Activated CD4-positive, alpha-beta T cell treated with anti-CD3 and anti-CD28 coated beads, Interleukin-2, amount 10 ng/mL, durations not matched to agents 24 days and 14 days (primary cell): ENCODE measurements at regions not wholly inside any gene's neighbourhood (a gene's known extent, or its start where the extent isn't known, plus 50 kb on each side); places are given as distances from the start of the nearest gene placed in this dataset.

Experiments
- DNase-seq: peaks from one replicate; pipeline ENCODE4 v3.0.0; 2022
- H3K27ac Mint-ChIP-seq: one replicate; pipeline ENCODE4 v1.8.0; 2022; ENCODE audit warnings: mild to moderate bottlenecking, mixed read lengths
- H3K27me3 Mint-ChIP-seq: one replicate; pipeline ENCODE4 v1.8.0; 2022; ENCODE audit warnings: mixed read lengths
- H3K36me3 Mint-ChIP-seq: one replicate; pipeline ENCODE4 v1.8.0; 2022; ENCODE audit warnings: low read depth, mild to moderate bottlenecking, mixed read lengths
- H3K4me1 Mint-ChIP-seq: one replicate; pipeline ENCODE4 v1.8.0; 2021; ENCODE audit warnings: mixed read lengths
- H3K4me3 Mint-ChIP-seq: one replicate; pipeline ENCODE4 v1.8.0; 2022; ENCODE audit warnings: mild to moderate bottlenecking, moderate library complexity, mixed read lengths
- H3K9me3 Mint-ChIP-seq: one replicate; pipeline ENCODE4 v1.8.0; 2021; ENCODE audit warnings: mixed read lengths
- intact Hi-C: fragments of 100-400 bp; cut with micrococcal nuclease; formaldehyde crosslinking; loops from one replicate; pipeline ENCODE4 v1.15.1; 2023

GRCh38 chr13:23514076-23514475 lies 56.1 kb upstream of the TNFRSF19 start:
- intact Hi-C loops: no loop called here
- no peak overlapping the region for H3K4me3 Mint-ChIP-seq
- no peaks in the 10 kb centered on the region for H3K36me3 Mint-ChIP-seq
- no peaks in the 10 kb centered on the region for H3K4me1 Mint-ChIP-seq
- no peak overlapping the region for H3K27ac Mint-ChIP-seq
- peaks cover 25% of the 10 kb centered on the region for H3K27me3 Mint-ChIP-seq
- DNase-seq: no peak
- H3K9me3 Mint-ChIP-seq: no peaks in the 10 kb centered on the region

- H3K27ac Mint-ChIP-seq: no peak overlapping the region
- no peaks in the 10 kb centered on the region for H3K36me3 Mint-ChIP-seq
- H3K4me1 Mint-ChIP-seq: no peaks in the 10 kb centered on the region
- DNase-seq: no peak
- no peaks in the 10 kb centered on the region for H3K9me3 Mint-ChIP-seq
- peaks cover 28% of the 10 kb centered on the region for H3K27me3 Mint-ChIP-seq
- no peak overlapping the region for H3K4me3 Mint-ChIP-seq
- intact Hi-C loops: no loop called here
Measured at GRCh38 chr13:23515116-23515515, 55.1 kb upstream of the TNFRSF19 start.

- no peak overlapping the region for H3K27ac Mint-ChIP-seq
- DNase-seq: no peak
- H3K4me3 Mint-ChIP-seq: no peak overlapping the region
- H3K9me3 Mint-ChIP-seq: no peaks in the 10 kb centered on the region
- H3K27me3 Mint-ChIP-seq: peaks cover 28% of the 10 kb centered on the region
- H3K4me1 Mint-ChIP-seq: no peaks in the 10 kb centered on the region
- H3K36me3 Mint-ChIP-seq: no peaks in the 10 kb centered on the region
- intact Hi-C loops: no loop called here
Measured at GRCh38 chr13:23516190-23516589, 54.0 kb upstream of the TNFRSF19 start.

GRCh38 chr13:23516702-23517101 lies 53.5 kb upstream of the TNFRSF19 start:
- no peak overlapping the region for H3K4me3 Mint-ChIP-seq
- H3K27ac Mint-ChIP-seq: no peak overlapping the region
- H3K4me1 Mint-ChIP-seq: no peaks in the 10 kb centered on the region
- H3K36me3 Mint-ChIP-seq: no peaks in the 10 kb centered on the region
- intact Hi-C loops: no loop called here
- H3K9me3 Mint-ChIP-seq: no peaks in the 10 kb centered on the region
- peaks cover 28% of the 10 kb centered on the region for H3K27me3 Mint-ChIP-seq
- DNase-seq: no peak

- H3K36me3 Mint-ChIP-seq: no peaks in the 10 kb centered on the region
- no peaks in the 10 kb centered on the region for H3K4me1 Mint-ChIP-seq
- H3K27ac Mint-ChIP-seq: no peak overlapping the region
- no peak overlapping the region for H3K4me3 Mint-ChIP-seq
- no peak for DNase-seq
- intact Hi-C loops: no loop called here
- peaks cover 23% of the 10 kb centered on the region for H3K27me3 Mint-ChIP-seq
- no peaks in the 10 kb centered on the region for H3K9me3 Mint-ChIP-seq
Measured at GRCh38 chr13:23518231-23518630, 52.0 kb upstream of the TNFRSF19 start.
